Bronchial epithelial cell (primary cell): ENCODE measurements at regions not wholly inside any gene's neighbourhood (a gene's known extent, or its start where the extent isn't known, plus 50 kb on each side); places are given as distances from the start of the nearest gene placed in this dataset.

Experiments
- DNase-seq: peaks from one replicate; pipeline ENCODE4 v3.0.0-alpha.2; 2010; ENCODE audit warnings: low read depth
- FAIRE-seq: peaks from 2 replicates; lab custom pipeline; 2011; peaks lifted over from hg19 to GRCh38; lab: Jason Lieb, UNC
- H3K27me3 ChIP-seq: 2 replicates; pipeline ENCODE4 v1.5.1; 2011; ENCODE audit warnings: low read length; ENCODE audit not compliant: control insufficient read depth, insufficient read depth
- H3K36me3 ChIP-seq: 2 replicates; pipeline ENCODE4 v1.5.1; 2011; ENCODE audit warnings: low read length; ENCODE audit not compliant: control insufficient read depth, insufficient read depth
- H3K4me3 ChIP-seq: 2 replicates; pipeline ENCODE4 v1.5.1; 2011; ENCODE audit warnings: mild to moderate bottlenecking, low read depth, low read length, control low read depth
- CTCF ChIP-seq: IDR thresholded peaks from 2 replicates; pipeline ENCODE4 v1.5.1; 2011; ENCODE audit warnings: mild to moderate bottlenecking, moderate library complexity, low read length, control low read depth, inconsistent platforms; ENCODE audit not compliant: insufficient read depth, severe bottlenecking

- Histone ChIP-seq H3K36me3 (no peaks in the 10 kb centered on the region), H3K4me3 (no peak overlapping the region), H3K27me3 (no peaks in the 10 kb centered on the region)
- FAIRE-seq: no peak
- DNase-seq: no peak
- TF ChIP-seq CTCF: no peak
Measured at GRCh38 chr5:19031491-19031890, 956.5 kb downstream of the CDH18 start.

- no peaks in the 10 kb centered on the region for H3K36me3 ChIP-seq
- DNase-seq: no peak
- no peak overlapping the region for H3K4me3 ChIP-seq
- H3K27me3 ChIP-seq: no peaks in the 10 kb centered on the region
- FAIRE-seq: no peak
- no peak for TF ChIP-seq CTCF
Measured at GRCh38 chr5:19035816-19036215, 952.2 kb downstream of the CDH18 start.

GRCh38 chr5:19042106-19042505 lies 945.9 kb downstream of the CDH18 start:
- TF ChIP-seq CTCF: no peak
- Histone ChIP-seq H3K4me3 (no peak overlapping the region), H3K27me3 (no peaks in the 10 kb centered on the region), H3K36me3 (no peaks in the 10 kb centered on the region)
- FAIRE-seq: no peak
- DNase-seq: no peak

GRCh38 chr5:19044311-19044710 lies 943.7 kb downstream of the CDH18 start:
- no peak for FAIRE-seq
- H3K27me3 ChIP-seq: no peaks in the 10 kb centered on the region
- H3K4me3 ChIP-seq: no peak overlapping the region
- DNase-seq: no peak
- TF ChIP-seq CTCF: no peak
- no peaks in the 10 kb centered on the region for H3K36me3 ChIP-seq

- no peak for TF ChIP-seq CTCF
- Histone ChIP-seq H3K36me3 (no peaks in the 10 kb centered on the region), H3K4me3 (no peak overlapping the region), H3K27me3 (no peaks in the 10 kb centered on the region)
- no peak for FAIRE-seq
- no peak for DNase-seq
Measured at GRCh38 chr5:19044931-19045695, 942.9 kb downstream of the CDH18 start.

GRCh38 chr5:19047277-19047676 lies 940.7 kb downstream of the CDH18 start:
- no peak for TF ChIP-seq CTCF
- DNase-seq (no peak), FAIRE-seq (no peak)
- Histone ChIP-seq H3K4me3 (no peak overlapping the region), H3K36me3 (no peaks in the 10 kb centered on the region), H3K27me3 (no peaks in the 10 kb centered on the region)
